Glomerular visceral epithelial cell (primary cell): ENCODE measurements at regions not wholly inside any gene's neighbourhood (a gene's known extent, or its start where the extent isn't known, plus 50 kb on each side); places are given as distances from the start of the nearest gene placed in this dataset.

Source experiments
- DNase-seq: peaks from one replicate; pipeline ENCODE4 v3.0.0-alpha.2; 2016; ENCODE audit errors: extremely low spot score

- no peak for DNase-seq
Observed at GRCh38 chr1:218983433-218983832, 190.2 kb upstream of the LYPLAL1 start.

- no peak for DNase-seq
Observed at GRCh38 chr1:218983848-218984247, 189.8 kb upstream of the LYPLAL1 start.

- DNase-seq = no peak
Observed at GRCh38 chr1:218985424-218985984, 188.2 kb upstream of the LYPLAL1 start.

- DNase-seq = no peak
Observed at GRCh38 chr1:218986816-218987215, 186.9 kb upstream of the LYPLAL1 start.

- DNase-seq = no peak
Observed at GRCh38 chr1:218990019-218990418, 183.7 kb upstream of the LYPLAL1 start.

- no peak for DNase-seq
Observed at GRCh38 chr1:218991089-218991488, 182.6 kb upstream of the LYPLAL1 start.

GRCh38 chr1:218994615-218995014 lies 179.1 kb upstream of the LYPLAL1 start:
- DNase-seq = no peak

- no peak for DNase-seq
Observed at GRCh38 chr1:218995091-218995665, 178.5 kb upstream of the LYPLAL1 start.

- no peak for DNase-seq
Observed at GRCh38 chr1:218996362-218996761, 177.3 kb upstream of the LYPLAL1 start.

GRCh38 chr1:219000005-219000404 lies 173.7 kb upstream of the LYPLAL1 start:
- DNase-seq = no peak

- no peak for DNase-seq
Observed at GRCh38 chr1:219000631-219001030, 173.0 kb upstream of the LYPLAL1 start.

GRCh38 chr1:219010720-219011119 lies 163.0 kb upstream of the LYPLAL1 start:
- DNase-seq = no peak

GRCh38 chr1:219020386-219020785 lies 153.3 kb upstream of the LYPLAL1 start:
- no peak for DNase-seq

- no peak for DNase-seq
Observed at GRCh38 chr1:219020846-219021245, 152.8 kb upstream of the LYPLAL1 start.

GRCh38 chr1:219027146-219027673 lies 146.5 kb upstream of the LYPLAL1 start:
- DNase-seq = no peak

GRCh38 chr1:219031809-219032208 lies 141.9 kb upstream of the LYPLAL1 start:
- no peak for DNase-seq

- no peak for DNase-seq
Observed at GRCh38 chr1:219038398-219038797, 135.3 kb upstream of the LYPLAL1 start.

- DNase-seq = no peak
Observed at GRCh38 chr1:219039017-219039681, 134.5 kb upstream of the LYPLAL1 start.

GRCh38 chr1:219039682-219040154 lies 134.0 kb upstream of the LYPLAL1 start:
- DNase-seq = no peak

- DNase-seq = no peak
Observed at GRCh38 chr1:219040291-219040690, 133.4 kb upstream of the LYPLAL1 start.

GRCh38 chr1:219041141-219041540 lies 132.5 kb upstream of the LYPLAL1 start:
- peak; percentile 17 for DNase-seq

- DNase-seq = no peak
Observed at GRCh38 chr1:219041818-219042217, 131.9 kb upstream of the LYPLAL1 start.

- no peak for DNase-seq
Observed at GRCh38 chr1:219042769-219043168, 130.9 kb upstream of the LYPLAL1 start.
